Fibroblast of mammary gland (primary cell): ENCODE measurements at regions not wholly inside any gene's neighbourhood (a gene's known extent, or its start where the extent isn't known, plus 50 kb on each side); places are given as distances from the start of the nearest gene placed in this dataset.
"Not testable (repeated sequence)": the region's sequence is repeated elsewhere in the genome, so short reads cannot be mapped to it uniquely, and the experiment has no call there.

Experiments
- DNase-seq: peaks from one replicate; pipeline ENCODE4 v3.0.0-alpha.2; 2010; ENCODE audit warnings: low read depth
- H3K4me3 ChIP-seq: 2 replicates; pipeline ENCODE4 v1.5.1; 2011; ENCODE audit warnings: low read depth, mild to moderate bottlenecking, low read length, moderate library complexity; ENCODE audit not compliant: control insufficient read depth
- CTCF ChIP-seq: conservative IDR thresholded peaks from 2 replicates; pipeline ENCODE4 v1.5.1; 2011; ENCODE audit warnings: low read depth, low read length, inconsistent platforms; ENCODE audit not compliant: control insufficient read depth, insufficient read depth

GRCh38 chr21:35814858-35815619 is 245.3 kb downstream of the SETD4 start:
- no peak for DNase-seq
- TF ChIP-seq CTCF = no peak
- H3K4me3 ChIP-seq = no peak overlapping the region

GRCh38 chr21:35812679-35813078 is 247.6 kb downstream of the SETD4 start:
- DNase-seq = no peak
- TF ChIP-seq CTCF = no peak
- H3K4me3 ChIP-seq = no peak overlapping the region

GRCh38 chr21:35811191-35811806 is 249.0 kb downstream of the SETD4 start:
- TF ChIP-seq CTCF = no peak
- H3K4me3 ChIP-seq = no peak overlapping the region
- DNase-seq = no peak

GRCh38 chr21:35810431-35810970 is 249.8 kb downstream of the SETD4 start:
- TF ChIP-seq CTCF = no peak
- peak; percentile 8 for DNase-seq
- H3K4me3 ChIP-seq = no peak overlapping the region

GRCh38 chr21:35801391-35801790 is 258.9 kb downstream of the SETD4 start:
- no peak for TF ChIP-seq CTCF
- H3K4me3 ChIP-seq = no peak overlapping the region
- DNase-seq = no peak

GRCh38 chr21:35800796-35801385 is 259.4 kb downstream of the SETD4 start:
- DNase-seq = not testable (repeated sequence)

GRCh38 chr21:35796844-35797243 is 263.5 kb downstream of the SETD4 start:
- no peak overlapping the region for H3K4me3 ChIP-seq
- DNase-seq = no peak
- no peak for TF ChIP-seq CTCF

More at GRCh38 chr21:35800796-35801385, 259.4 kb downstream of the SETD4 start:
- H3K4me3 ChIP-seq = not testable (repeated sequence)

GRCh38 chr21:35794527-35794926 is 265.8 kb downstream of the SETD4 start:
- H3K4me3 ChIP-seq, DNase-seq: not testable (repeated sequence)
